Stimulated activated CD8-positive, alpha-beta memory T cell treated with anti-CD3 and anti-CD28 coated beads, Interleukin-2, amount 100 ng/mL, for 48 hours (primary cell): ENCODE measurements at regions not wholly inside any gene's neighbourhood (a gene's known extent, or its start where the extent isn't known, plus 50 kb on each side); places are given as distances from the start of the nearest gene placed in this dataset.

Experiments used
- DNase-seq, 2 donors: peaks; one replicate each; pipeline ENCODE4 v3.0.0-alpha.2; 2020; ENCODE audit warnings: low read depth in 2 of 2

- DNase-seq: no peak
Measured at GRCh38 chr1:219523411-219523810, 89.5 kb downstream of the ZC3H11B start.

DNA sequence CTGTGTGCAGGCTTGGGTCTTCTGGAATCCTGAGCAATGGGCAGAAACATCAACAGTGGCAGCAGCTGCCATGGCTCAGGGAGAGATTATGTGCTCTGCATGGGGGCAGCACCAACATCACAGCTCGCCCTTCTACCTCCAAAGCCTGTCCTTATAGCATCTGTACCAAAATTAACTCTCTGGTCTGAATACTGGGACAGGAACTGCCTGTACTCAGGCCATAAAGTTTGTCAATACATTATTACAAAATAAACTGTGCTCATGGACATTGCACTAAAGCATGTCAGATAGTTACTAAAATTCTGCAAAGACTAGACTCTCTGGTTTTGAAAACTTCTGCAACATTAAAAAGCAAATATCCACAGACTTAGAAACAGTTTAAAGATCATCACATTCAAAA lies 91.6 kb downstream of the ZC3H11B start:
- DNase-seq: no peak

GRCh38 chr1:219520241-219520640 lies 92.7 kb downstream of the ZC3H11B start:
- DNase-seq: no peak

GRCh38 chr1:219518907-219519248 lies 94.0 kb downstream of the ZC3H11B start:
- DNase-seq: no peak

DNA sequence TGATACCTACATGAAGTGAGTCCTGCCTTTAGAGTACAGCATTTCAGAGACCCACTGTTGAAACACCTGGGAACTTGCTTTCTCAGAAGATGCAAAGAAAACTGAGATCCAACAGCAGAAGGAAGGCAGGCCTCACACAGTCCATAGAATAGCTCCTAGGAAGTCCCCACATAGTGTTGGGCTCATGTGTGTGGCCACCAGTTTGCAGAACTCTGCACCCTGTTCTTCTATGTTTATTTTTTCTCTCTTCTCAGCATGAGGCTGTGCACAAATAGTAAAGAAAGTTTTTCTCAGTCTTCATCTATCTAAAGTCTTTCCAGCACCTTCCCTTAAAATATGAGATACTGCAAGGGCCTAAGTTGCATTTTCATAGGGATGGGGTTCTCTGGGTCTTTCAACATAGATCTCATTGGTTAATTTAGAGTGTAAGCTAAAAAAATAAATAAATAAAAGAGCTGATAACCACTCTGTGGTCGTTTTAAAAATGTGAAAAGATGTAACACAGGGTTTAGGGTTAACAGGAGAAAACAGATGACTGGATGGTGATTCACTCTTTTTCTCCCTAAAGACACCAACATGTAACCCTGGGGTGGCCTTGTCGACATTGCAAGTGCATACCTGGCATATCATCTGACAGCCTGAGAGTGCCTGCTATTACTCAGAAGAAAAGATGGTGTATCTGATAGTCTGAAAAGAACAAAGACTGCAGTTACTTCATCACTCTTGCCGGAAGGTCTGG lies 94.6 kb downstream of the ZC3H11B start:
- DNase-seq: no peak

DNA sequence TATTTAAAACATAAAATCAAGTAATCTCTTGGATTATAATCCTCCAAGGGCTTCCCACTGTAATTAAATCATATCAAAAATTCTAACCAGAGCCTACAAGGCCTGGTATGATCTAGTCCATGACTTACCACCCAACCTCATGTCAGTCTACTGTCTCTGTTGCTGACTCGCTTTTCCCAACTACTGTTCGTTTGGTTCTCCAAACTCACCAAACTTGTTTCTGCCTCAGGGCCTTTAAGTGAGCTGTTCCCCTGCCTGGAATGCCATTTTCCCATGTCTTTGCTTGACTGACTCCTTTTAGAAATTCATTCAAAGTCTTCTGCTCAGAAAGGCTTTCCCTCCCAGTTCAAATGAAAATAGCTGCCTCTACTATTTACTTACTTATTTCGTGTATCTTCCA lies 95.9 kb downstream of the ZC3H11B start:
- DNase-seq: no peak

- DNase-seq: no peak
Measured at GRCh38 chr1:219514728-219515127, 98.2 kb downstream of the ZC3H11B start.

GRCh38 chr1:219507437-219507836 lies 105.5 kb downstream of the ZC3H11B start:
- DNase-seq: no peak

DNA sequence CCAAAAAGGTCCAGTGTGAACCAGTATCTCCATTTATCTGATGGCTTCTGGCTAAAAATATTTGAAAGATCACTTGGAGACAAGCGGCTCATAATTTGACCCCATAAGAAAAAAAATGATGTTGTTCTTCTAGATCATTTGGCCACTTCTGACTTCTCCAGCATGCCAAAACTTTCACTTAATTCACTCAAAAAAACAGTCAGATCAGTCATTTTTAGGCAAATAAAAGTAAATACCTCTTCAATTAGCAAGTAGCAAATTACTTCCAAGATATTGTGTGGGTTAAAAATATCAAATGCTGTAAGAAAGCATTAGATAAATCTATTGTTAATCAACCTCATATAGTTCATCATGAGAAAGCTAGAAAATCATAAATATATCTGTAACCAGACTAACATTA lies 106.0 kb downstream of the ZC3H11B start:
- DNase-seq: no peak

DNA sequence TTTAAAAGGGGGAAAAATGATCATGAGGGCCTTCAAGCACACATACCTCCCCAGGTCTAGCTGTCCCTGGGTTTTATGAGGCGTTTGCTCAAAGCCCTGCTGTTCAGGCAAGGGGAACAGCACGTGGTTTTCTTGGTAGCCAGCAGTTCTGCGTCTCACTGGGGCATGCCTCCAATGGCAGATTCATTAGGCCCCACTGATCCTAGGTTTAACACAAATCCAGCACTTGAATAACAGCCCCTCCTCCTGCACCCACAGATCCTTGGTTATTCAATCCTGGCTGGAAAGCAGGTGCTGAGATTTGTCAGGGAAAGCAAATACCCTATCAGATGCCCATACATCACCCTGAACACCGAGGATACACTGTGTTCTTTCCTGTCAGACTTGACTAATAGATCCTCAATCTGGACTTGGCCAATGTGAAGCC lies 106.4 kb downstream of the ZC3H11B start:
- no peak for DNase-seq

DNA sequence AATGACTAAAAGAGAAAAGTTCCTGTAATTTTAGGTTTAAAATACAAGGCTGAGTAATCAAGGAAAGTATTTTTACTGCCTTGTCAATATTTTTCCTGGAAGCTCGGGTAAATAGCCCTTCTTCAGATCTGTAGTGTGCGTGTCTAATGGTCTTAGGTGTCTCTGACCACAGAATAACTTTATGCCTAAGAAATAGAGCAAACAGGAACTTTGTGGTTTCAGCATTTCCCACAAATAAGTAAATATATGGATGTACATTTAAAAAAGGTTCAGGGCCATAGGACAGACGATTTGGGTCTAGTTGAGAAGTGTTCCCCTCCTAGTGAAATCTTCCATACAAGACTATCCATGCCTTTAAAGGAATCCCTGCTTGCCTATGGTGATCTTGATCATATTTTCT lies 107.0 kb downstream of the ZC3H11B start:
- no peak for DNase-seq

GRCh38 chr1:219503604-219504003 lies 109.3 kb downstream of the ZC3H11B start:
- no peak for DNase-seq

GRCh38 chr1:219500327-219500897 lies 112.5 kb downstream of the ZC3H11B start:
- DNase-seq: no peak

GRCh38 chr1:219498666-219499065 lies 114.2 kb downstream of the ZC3H11B start:
- no peak for DNase-seq

DNA sequence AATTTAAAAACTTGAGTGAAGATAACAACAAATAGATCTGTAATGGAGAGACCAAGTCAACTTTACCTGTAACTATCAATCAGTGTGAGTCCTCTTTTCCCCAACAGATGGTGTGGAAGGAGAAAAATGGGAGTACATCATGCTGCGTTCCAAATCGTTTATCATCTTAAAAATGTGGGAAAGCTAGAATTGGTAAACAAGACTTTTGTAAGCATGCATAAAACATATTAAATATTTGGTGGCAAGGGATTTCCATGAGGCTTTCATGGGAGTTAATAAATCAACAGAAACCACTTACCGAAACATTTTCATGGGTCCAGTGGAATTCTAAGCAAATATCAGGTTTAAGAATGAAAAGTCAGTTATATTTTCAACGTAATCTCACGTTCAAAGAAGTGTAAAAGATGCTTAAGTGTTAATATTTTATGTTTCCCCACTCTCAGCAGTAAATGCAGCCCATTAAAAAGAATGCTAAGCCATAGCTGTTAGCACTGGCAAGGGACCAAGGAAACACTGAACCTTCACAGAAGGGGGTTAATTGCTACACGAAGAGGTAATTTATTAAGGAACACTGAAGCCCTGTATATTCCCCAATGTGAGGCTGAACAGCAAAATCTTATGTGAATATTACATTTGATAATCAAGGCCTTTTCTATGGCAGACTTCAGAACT lies 117.0 kb downstream of the ZC3H11B start:
- DNase-seq: no peak

GRCh38 chr1:219492717-219493116 lies 120.2 kb downstream of the ZC3H11B start:
- no peak for DNase-seq

DNA sequence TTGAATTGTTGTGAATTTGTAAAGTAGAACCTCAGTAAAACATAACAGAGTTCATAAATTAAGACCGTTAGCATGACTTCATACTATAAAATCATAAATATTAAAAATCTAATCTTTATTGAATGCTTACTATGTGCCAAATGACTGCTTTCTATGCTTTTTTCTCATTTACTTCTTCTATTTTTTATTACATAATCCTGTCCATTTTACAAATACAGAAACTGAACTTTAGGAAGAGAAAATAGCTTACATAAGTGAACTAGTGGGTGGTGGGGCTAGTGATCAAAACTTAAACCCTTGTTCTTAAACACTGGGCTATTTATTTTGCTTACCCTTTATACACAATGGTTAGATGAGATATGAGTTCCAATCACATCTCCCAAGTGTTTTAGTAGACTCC lies 122.3 kb downstream of the ZC3H11B start:
- DNase-seq: no peak

- DNase-seq: no peak
Measured at GRCh38 chr1:219489636-219490035, 123.3 kb downstream of the ZC3H11B start.

DNA sequence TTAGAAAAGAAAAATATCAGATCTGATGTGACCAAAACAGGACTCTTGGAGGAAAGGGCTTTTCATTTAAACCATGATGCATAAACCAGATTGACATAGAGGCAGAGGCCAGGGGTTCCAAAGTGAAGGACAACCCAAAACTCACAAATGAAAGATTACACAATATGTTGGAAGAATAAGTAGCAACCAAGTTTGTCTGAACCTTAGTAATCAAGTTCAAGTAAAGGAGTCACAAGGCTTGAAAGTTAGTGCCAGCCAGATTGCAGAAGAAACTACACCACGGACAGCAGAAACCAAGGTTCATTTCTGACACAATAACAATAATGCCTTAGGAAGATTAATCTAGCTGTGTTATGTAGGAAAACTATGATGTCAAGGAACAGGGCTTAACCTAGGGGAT lies 124.6 kb downstream of the ZC3H11B start:
- no peak for DNase-seq

GRCh38 chr1:219483530-219483929 lies 129.4 kb downstream of the ZC3H11B start:
- DNase-seq: no peak

DNA sequence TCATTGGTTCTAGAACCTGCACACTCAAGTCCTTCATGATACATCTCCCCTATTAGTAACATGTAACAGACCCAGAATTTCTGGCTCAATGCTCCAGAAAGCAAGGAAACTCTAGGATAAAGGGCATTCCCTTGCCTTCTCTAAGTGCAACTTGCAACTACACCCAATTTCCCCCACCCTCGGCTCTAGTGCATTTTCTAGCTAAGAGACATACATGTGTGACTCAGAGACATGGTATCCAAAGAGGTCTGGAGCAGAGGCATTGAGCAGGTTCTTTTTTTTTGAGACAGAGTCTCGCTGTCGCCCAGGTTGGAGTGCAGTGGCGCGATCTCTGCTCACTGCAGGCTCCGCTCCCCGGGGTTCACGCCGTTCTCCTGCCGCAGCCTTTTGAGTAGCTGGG lies 132.9 kb downstream of the ZC3H11B start:
- DNase-seq: no peak

DNA sequence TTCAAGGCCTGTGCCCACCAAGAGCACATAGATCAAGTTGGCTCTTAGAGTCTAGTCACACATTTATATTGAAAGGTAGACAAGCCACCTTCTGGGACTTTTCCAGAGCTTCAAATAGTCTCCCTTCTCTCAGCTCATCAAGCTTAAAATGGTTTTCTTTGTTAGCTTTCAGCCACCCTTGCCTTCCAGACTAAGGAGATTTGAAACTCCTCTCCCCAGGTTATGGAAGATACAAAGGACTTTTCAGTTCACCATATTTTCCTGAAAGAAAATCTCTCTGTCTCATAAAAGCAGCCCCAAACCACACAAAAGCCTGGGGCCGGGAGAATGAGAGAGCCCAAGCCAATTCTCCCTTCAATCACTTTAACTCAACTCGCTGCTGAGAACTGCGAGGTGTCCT lies 134.1 kb downstream of the ZC3H11B start:
- DNase-seq: no peak

DNA sequence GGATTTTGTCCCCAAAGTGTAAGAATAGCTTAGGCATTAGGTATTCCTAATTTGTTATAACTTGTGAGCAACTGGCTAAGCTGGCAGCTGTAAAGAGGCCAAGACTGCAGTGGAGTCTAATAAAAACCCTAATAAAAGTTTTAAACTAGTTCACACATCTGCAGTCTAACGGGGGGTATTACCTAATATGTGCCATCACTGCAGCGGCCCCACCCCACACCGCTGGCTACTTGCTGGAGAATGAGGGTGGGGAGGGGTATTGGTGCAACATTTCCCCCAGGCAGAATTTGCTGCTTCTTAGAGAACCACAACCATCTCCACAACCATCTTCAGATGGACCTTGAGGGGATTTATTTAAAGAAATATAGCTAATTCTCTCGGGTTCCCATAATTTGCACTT lies 135.0 kb downstream of the ZC3H11B start:
- no peak for DNase-seq
